Muscle of leg (tissue), 3 donors: ENCODE measurements at regions not wholly inside any gene's neighbourhood (a gene's known extent, or its start where the extent isn't known, plus 50 kb on each side); places are given as distances from the start of the nearest gene placed in this dataset.

Experiments
- DNase-seq: peaks from one replicate; pipeline ENCODE4 v3.0.0; 2013
- H3K27ac ChIP-seq: one replicate; pipeline ENCODE4 v1.5.1; 2013; ENCODE audit warnings: mild to moderate bottlenecking, low read length, control low read depth
- H3K27me3 ChIP-seq: one replicate; pipeline ENCODE4 v1.6.1; 2013; ENCODE audit warnings: low read length; ENCODE audit not compliant: control insufficient read depth, insufficient read depth
- H3K36me3 ChIP-seq: one replicate; pipeline ENCODE4 v1.6.1; 2013; ENCODE audit warnings: low read length; ENCODE audit not compliant: control insufficient read depth, insufficient read depth
- H3K4me1 ChIP-seq: one replicate; pipeline ENCODE4 v1.6.1; 2013; ENCODE audit warnings: low read length; ENCODE audit not compliant: control insufficient read depth, insufficient read depth
- H3K4me3 ChIP-seq: one replicate; pipeline ENCODE4 v1.5.1; 2013; ENCODE audit warnings: low read length, control low read depth
- H3K9me3 ChIP-seq: replicated peaks from 2 replicates; pipeline ENCODE4 v1.6.1; 2013; ENCODE audit warnings: low read depth, low read length; ENCODE audit not compliant: control insufficient read depth
- WGBS: methylation state at CpG from one replicate; pipeline ENCODE4 v1.1.5; 2013; ENCODE audit warnings: missing lambda C conversion rate; ENCODE audit not compliant: insufficient coverage; 5-methylcytosine and 5-hydroxymethylcytosine counted together

- WGBS: no CpG with 5 or more reads among the region's 1 CpG
These were observed 108.7 kb upstream of the PLET1 start for GRCh38 chr11:112369374-112369773.

GRCh38 chr11:112369916-112370315 is 109.3 kb upstream of the PLET1 start:
- H3K27ac ChIP-seq: no peak overlapping the region
- no peak for DNase-seq
- H3K36me3 ChIP-seq: no peaks in the 10 kb centered on the region
- H3K27me3 ChIP-seq: no peaks in the 10 kb centered on the region
- H3K4me1 ChIP-seq: no peaks in the 10 kb centered on the region
- H3K9me3 ChIP-seq: no peaks in the 10 kb centered on the region
- WGBS: 42% methylated on average over 2 of the region's 5 CpGs
- H3K4me3 ChIP-seq: no peak overlapping the region

More at GRCh38 chr11:112369374-112369773, 108.7 kb upstream of the PLET1 start:
- H3K4me1 ChIP-seq: no peaks in the 10 kb centered on the region
- no peaks in the 10 kb centered on the region for H3K9me3 ChIP-seq
- H3K27me3 ChIP-seq: no peaks in the 10 kb centered on the region
- DNase-seq: no peak
- H3K36me3 ChIP-seq: no peaks in the 10 kb centered on the region
- H3K27ac ChIP-seq: no peak overlapping the region
- H3K4me3 ChIP-seq: no peak overlapping the region

GRCh38 chr11:112374486-112375140 is 114.0 kb upstream of the PLET1 start:
- Histone ChIP-seq H3K36me3 (no peaks in the 10 kb centered on the region), H3K27ac (no peak overlapping the region), H3K9me3 (no peaks in the 10 kb centered on the region), H3K4me1 (no peaks in the 10 kb centered on the region), H3K4me3 (no peak overlapping the region), H3K27me3 (no peaks in the 10 kb centered on the region)
- no peak for DNase-seq
- WGBS: 53% methylated on average over 4 of the region's 9 CpGs

GRCh38 chr11:112377946-112378345 is 117.3 kb upstream of the PLET1 start:
- no peaks in the 10 kb centered on the region for H3K4me1 ChIP-seq
- no peak overlapping the region for H3K4me3 ChIP-seq
- no peak for DNase-seq
- no peak overlapping the region for H3K27ac ChIP-seq
- no peaks in the 10 kb centered on the region for H3K9me3 ChIP-seq
- WGBS: no CpG with 5 or more reads among the region's 4 CpGs
- no peaks in the 10 kb centered on the region for H3K27me3 ChIP-seq
- no peaks in the 10 kb centered on the region for H3K36me3 ChIP-seq

- Histone ChIP-seq H3K27me3 (no peaks in the 10 kb centered on the region), H3K4me3 (no peak overlapping the region), H3K36me3 (no peaks in the 10 kb centered on the region), H3K27ac (no peak overlapping the region), H3K4me1 (no peaks in the 10 kb centered on the region), H3K9me3 (no peaks in the 10 kb centered on the region)
- DNase-seq: no peak
- WGBS: 88% methylated on average over 9 of the region's 9 CpGs
These were observed 119.8 kb upstream of the PLET1 start for GRCh38 chr11:112380464-112380863.

GRCh38 chr11:112381578-112381977 is 120.9 kb upstream of the PLET1 start:
- no peak for DNase-seq
- H3K36me3 ChIP-seq: no peaks in the 10 kb centered on the region
- no peaks in the 10 kb centered on the region for H3K4me1 ChIP-seq
- no peaks in the 10 kb centered on the region for H3K27me3 ChIP-seq
- no peak overlapping the region for H3K4me3 ChIP-seq
- no peak overlapping the region for H3K27ac ChIP-seq
- WGBS: 80% methylated on average over 2 of the region's 5 CpGs
- no peaks in the 10 kb centered on the region for H3K9me3 ChIP-seq

GRCh38 chr11:112382561-112382960 is 121.9 kb upstream of the PLET1 start:
- H3K4me1 ChIP-seq: no peaks in the 10 kb centered on the region
- H3K4me3 ChIP-seq: no peak overlapping the region
- no peaks in the 10 kb centered on the region for H3K27me3 ChIP-seq
- 67% methylated on average over 2 of the region's 5 CpGs for WGBS
- H3K36me3 ChIP-seq: no peaks in the 10 kb centered on the region
- no peak overlapping the region for H3K27ac ChIP-seq
- no peak for DNase-seq
- no peaks in the 10 kb centered on the region for H3K9me3 ChIP-seq

- H3K4me1 ChIP-seq: no peaks in the 10 kb centered on the region
- no peak for DNase-seq
- H3K36me3 ChIP-seq: no peaks in the 10 kb centered on the region
- H3K27ac ChIP-seq: no peak overlapping the region
- no peak overlapping the region for H3K4me3 ChIP-seq
- no peaks in the 10 kb centered on the region for H3K9me3 ChIP-seq
- H3K27me3 ChIP-seq: peaks cover 4% of the 10 kb centered on the region
These were observed 127.8 kb upstream of the PLET1 start for GRCh38 chr11:112388496-112388895.

GRCh38 chr11:112391086-112391485 is 130.4 kb upstream of the PLET1 start:
- WGBS: no CpG with 5 or more reads among the region's 2 CpGs
- Histone ChIP-seq H3K4me1 (no peaks in the 10 kb centered on the region), H3K27ac (no peak overlapping the region), H3K4me3 (no peak overlapping the region), H3K36me3 (no peaks in the 10 kb centered on the region), H3K27me3 (peaks cover 4% of the 10 kb centered on the region), H3K9me3 (no peaks in the 10 kb centered on the region)
- DNase-seq: no peak

GRCh38 chr11:112392904-112393303 is 132.2 kb upstream of the PLET1 start:
- no peaks in the 10 kb centered on the region for H3K4me1 ChIP-seq
- no peak for DNase-seq
- H3K27me3 ChIP-seq: peaks cover 4% of the 10 kb centered on the region
- no peak overlapping the region for H3K4me3 ChIP-seq
- H3K27ac ChIP-seq: no peak overlapping the region
- H3K9me3 ChIP-seq: no peaks in the 10 kb centered on the region
- no peaks in the 10 kb centered on the region for H3K36me3 ChIP-seq
- WGBS: 67% methylated on average over 2 of the region's 5 CpGs

GRCh38 chr11:112394304-112394703 is 133.6 kb upstream of the PLET1 start:
- DNase-seq: no peak
- Histone ChIP-seq H3K36me3 (no peaks in the 10 kb centered on the region), H3K27me3 (peaks cover 4% of the 10 kb centered on the region), H3K27ac (no peak overlapping the region), H3K9me3 (no peaks in the 10 kb centered on the region), H3K4me3 (no peak overlapping the region), H3K4me1 (no peaks in the 10 kb centered on the region)
- WGBS: no CpG with 5 or more reads among the region's 3 CpGs
